ENCODE measurements at regions not wholly inside any gene's neighbourhood (a gene's known extent, or its start where the extent isn't known, plus 50 kb on each side); places are given as distances from the start of the nearest gene placed in this dataset.

DNA sequence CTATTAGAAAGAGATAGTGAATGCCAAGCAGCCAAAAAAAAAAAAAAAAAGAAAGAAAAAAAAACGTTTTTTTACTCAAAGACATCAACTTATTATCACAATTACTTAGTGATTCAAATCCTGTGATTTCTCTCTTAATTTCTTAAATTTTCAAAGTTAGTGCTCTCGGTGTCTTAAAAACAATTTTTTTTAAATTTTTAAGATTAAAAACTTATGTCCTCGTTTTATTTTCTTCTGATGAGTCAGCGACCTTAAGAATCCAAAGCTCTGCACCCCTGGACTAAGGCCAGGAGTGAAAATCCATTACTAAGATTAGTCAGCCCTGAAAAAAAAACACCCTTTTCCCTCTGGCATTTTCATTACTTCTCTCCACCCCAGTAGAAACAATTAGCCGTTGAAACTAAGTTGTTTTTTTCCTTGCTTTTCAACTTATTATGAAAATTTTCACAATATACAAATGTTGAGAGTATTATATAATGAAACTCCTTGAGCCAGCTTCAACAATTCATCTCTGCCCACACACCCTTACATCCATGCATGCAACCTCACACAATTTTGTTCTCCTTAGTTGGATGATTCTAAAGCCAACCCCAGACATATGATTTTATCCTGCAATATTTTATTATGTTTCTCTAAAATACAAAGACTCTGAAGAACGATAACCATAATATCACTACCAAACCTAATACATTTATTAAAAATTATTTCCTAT, 85.6 kb upstream of the CARMIL1 start:
- Histone ChIP-seq H3F3A (ENCODE audit: low read depth) (no peaks in the 10 kb centered on the region), H3K4me1 (ENCODE audit: insufficient read depth, low read length, poor library complexity, severe bottlenecking) (no peaks in the 10 kb centered on the region), H4K20me1 (ENCODE audit: insufficient read depth, low read length, poor library complexity, severe bottlenecking) (no peaks in the 10 kb centered on the region), H3K9me3 (ENCODE audit: insufficient read depth, low read depth, low read length) (no peaks in the 10 kb centered on the region), H3K9ac (ENCODE audit: low read depth, low read length, poor library complexity, severe bottlenecking) (no peak overlapping the region), H3K4me3 (ENCODE audit: low read length, poor library complexity, severe bottlenecking) (no peak overlapping the region), H2AFZ (ENCODE audit: low read length) (no peak overlapping the region), H3K4me2 (ENCODE audit: low read depth, low read length, poor library complexity, severe bottlenecking) (no peak overlapping the region), H3K27me3 (ENCODE audit: insufficient read depth, low read length, poor library complexity, severe bottlenecking) (no peaks in the 10 kb centered on the region), H3K9me2 (replicated peaks; ENCODE audit: low read depth, low read length) (no peaks in the 10 kb centered on the region), H3K79me2 (ENCODE audit: insufficient read depth, low read length) (no peaks in the 10 kb centered on the region), H3K36me3 (ENCODE audit: insufficient read depth, low read length) (no peaks in the 10 kb centered on the region)
- no peak for TF ChIP-seq EZH2phosphoT487 (IDR thresholded peaks at IDR 0.05; ENCODE audit: borderline replicate concordance)
- TF ChIP-seq, protein P1, sequence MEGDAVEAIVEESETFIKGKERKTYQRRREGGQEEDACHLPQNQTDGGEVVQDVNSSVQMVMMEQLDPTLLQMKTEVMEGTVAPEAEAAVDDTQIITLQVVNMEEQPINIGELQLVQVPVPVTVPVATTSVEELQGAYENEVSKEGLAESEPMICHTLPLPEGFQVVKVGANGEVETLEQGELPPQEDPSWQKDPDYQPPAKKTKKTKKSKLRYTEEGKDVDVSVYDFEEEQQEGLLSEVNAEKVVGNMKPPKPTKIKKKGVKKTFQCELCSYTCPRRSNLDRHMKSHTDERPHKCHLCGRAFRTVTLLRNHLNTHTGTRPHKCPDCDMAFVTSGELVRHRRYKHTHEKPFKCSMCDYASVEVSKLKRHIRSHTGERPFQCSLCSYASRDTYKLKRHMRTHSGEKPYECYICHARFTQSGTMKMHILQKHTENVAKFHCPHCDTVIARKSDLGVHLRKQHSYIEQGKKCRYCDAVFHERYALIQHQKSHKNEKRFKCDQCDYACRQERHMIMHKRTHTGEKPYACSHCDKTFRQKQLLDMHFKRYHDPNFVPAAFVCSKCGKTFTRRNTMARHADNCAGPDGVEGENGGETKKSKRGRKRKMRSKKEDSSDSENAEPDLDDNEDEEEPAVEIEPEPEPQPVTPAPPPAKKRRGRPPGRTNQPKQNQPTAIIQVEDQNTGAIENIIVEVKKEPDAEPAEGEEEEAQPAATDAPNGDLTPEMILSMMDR (conservative IDR thresholded peaks at IDR 0.05; ENCODE audit: low read length): no peak

DNA sequence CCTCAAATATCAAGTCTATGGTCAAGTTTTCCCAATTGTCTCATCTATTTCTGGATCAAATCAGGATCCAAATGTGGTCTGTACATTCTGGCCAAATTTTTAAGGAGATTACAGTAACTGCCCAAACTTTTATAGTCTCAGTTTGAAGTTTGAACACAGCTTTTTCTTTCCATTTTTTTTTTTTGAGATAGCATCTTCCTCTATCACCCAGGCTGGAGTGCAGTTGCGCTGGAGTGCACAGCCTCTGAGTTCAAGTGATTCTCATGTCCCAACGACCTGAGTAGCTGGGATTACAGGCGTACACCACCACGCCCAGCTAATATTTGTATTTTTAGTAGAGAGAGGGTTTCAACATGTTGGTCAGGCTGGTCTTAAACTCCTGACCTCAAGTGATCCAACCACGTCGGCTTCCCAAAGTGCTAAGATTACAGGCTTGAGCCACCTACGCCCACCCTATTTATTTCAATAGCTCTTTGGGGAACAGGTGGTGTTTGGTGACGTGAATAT, 84.9 kb upstream of the CARMIL1 start:
- Histone ChIP-seq H2AFZ (ENCODE audit: low read length) (no peak overlapping the region), H4K20me1 (ENCODE audit: insufficient read depth, low read length, poor library complexity, severe bottlenecking) (no peaks in the 10 kb centered on the region), H3K36me3 (ENCODE audit: insufficient read depth, low read length) (no peaks in the 10 kb centered on the region), H3F3A (ENCODE audit: low read depth) (no peaks in the 10 kb centered on the region), H3K9me3 (ENCODE audit: insufficient read depth, low read depth, low read length) (no peaks in the 10 kb centered on the region), H3K4me2 (ENCODE audit: low read depth, low read length, poor library complexity, severe bottlenecking) (no peak overlapping the region), H3K4me1 (ENCODE audit: insufficient read depth, low read length, poor library complexity, severe bottlenecking) (no peaks in the 10 kb centered on the region), H3K9ac (ENCODE audit: low read depth, low read length, poor library complexity, severe bottlenecking) (no peak overlapping the region), H3K9me2 (replicated peaks; ENCODE audit: low read depth, low read length) (no peaks in the 10 kb centered on the region), H3K79me2 (ENCODE audit: insufficient read depth, low read length) (no peaks in the 10 kb centered on the region), H3K4me3 (ENCODE audit: low read length, poor library complexity, severe bottlenecking) (no peak overlapping the region), H3K27me3 (ENCODE audit: insufficient read depth, low read length, poor library complexity, severe bottlenecking) (no peaks in the 10 kb centered on the region)
- TF ChIP-seq, protein P1 (conservative IDR thresholded peaks at IDR 0.05; ENCODE audit: low read length): no peak
- no peak for TF ChIP-seq EZH2phosphoT487 (IDR thresholded peaks at IDR 0.05; ENCODE audit: borderline replicate concordance)

DNA sequence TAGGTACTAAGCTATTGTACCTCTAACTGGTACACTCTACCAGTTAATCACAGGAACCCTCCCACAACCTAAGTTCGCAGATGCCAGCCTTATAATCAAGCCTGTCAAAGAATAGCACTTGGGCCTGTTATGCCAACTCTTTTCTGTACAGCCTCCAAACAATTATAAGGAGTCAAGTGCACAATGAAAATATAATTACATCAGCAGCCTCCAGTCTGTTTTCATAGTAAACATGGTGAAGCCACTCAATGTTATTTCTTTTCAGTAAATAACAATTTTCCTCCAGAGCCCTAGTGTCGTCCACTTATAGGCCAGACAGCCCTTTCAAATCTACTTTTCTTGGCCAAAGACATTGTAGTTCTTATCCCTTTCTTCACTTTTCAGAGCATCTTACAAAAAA, 82.7 kb upstream of the CARMIL1 start:
- Histone ChIP-seq H3K9ac (ENCODE audit: low read depth, low read length, poor library complexity, severe bottlenecking) (no peak overlapping the region), H2AFZ (ENCODE audit: low read length) (no peak overlapping the region), H3K4me2 (ENCODE audit: low read depth, low read length, poor library complexity, severe bottlenecking) (no peak overlapping the region), H3K36me3 (ENCODE audit: insufficient read depth, low read length) (no peaks in the 10 kb centered on the region), H3K4me3 (ENCODE audit: low read length, poor library complexity, severe bottlenecking) (no peak overlapping the region), H3K27me3 (ENCODE audit: insufficient read depth, low read length, poor library complexity, severe bottlenecking) (no peaks in the 10 kb centered on the region), H3K9me3 (ENCODE audit: insufficient read depth, low read depth, low read length) (no peaks in the 10 kb centered on the region), H4K20me1 (ENCODE audit: insufficient read depth, low read length, poor library complexity, severe bottlenecking) (no peaks in the 10 kb centered on the region), H3F3A (ENCODE audit: low read depth) (no peaks in the 10 kb centered on the region), H3K79me2 (ENCODE audit: insufficient read depth, low read length) (no peaks in the 10 kb centered on the region), H3K4me1 (ENCODE audit: insufficient read depth, low read length, poor library complexity, severe bottlenecking) (no peaks in the 10 kb centered on the region), H3K9me2 (replicated peaks; ENCODE audit: low read depth, low read length) (no peaks in the 10 kb centered on the region)
- no peak for TF ChIP-seq EZH2phosphoT487 (IDR thresholded peaks at IDR 0.05; ENCODE audit: borderline replicate concordance)

DNA sequence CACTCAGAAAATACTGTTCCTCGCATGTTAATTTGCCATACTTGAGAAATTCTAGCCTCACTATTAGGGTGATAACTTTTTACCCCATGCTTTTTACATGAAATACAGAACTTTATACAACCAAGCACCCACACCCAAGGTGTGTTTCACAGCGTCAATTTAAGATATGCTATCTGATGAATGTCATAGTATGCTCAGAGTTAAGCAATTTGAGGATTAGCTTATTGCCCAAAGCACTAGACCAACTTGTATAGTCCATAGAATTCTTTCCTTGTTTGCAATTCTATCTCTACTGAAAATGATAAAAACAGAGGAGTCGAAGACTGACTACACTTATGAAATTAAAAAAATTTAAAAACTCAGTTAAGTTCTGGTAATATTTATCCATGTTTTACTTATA, 82.1 kb upstream of the CARMIL1 start:
- Histone ChIP-seq H3K4me2 (ENCODE audit: low read depth, low read length, poor library complexity, severe bottlenecking) (no peak overlapping the region), H3K9me2 (replicated peaks; ENCODE audit: low read depth, low read length) (no peaks in the 10 kb centered on the region), H3K9me3 (ENCODE audit: insufficient read depth, low read depth, low read length) (no peaks in the 10 kb centered on the region), H3K79me2 (ENCODE audit: insufficient read depth, low read length) (no peaks in the 10 kb centered on the region), H3K27me3 (ENCODE audit: insufficient read depth, low read length, poor library complexity, severe bottlenecking) (no peaks in the 10 kb centered on the region), H3F3A (ENCODE audit: low read depth) (no peaks in the 10 kb centered on the region), H3K9ac (ENCODE audit: low read depth, low read length, poor library complexity, severe bottlenecking) (no peak overlapping the region), H2AFZ (ENCODE audit: low read length) (no peak overlapping the region), H3K36me3 (ENCODE audit: insufficient read depth, low read length) (no peaks in the 10 kb centered on the region), H3K4me3 (ENCODE audit: low read length, poor library complexity, severe bottlenecking) (no peak overlapping the region), H4K20me1 (ENCODE audit: insufficient read depth, low read length, poor library complexity, severe bottlenecking) (no peaks in the 10 kb centered on the region), H3K4me1 (ENCODE audit: insufficient read depth, low read length, poor library complexity, severe bottlenecking) (no peaks in the 10 kb centered on the region)
- TF ChIP-seq, protein P1 (conservative IDR thresholded peaks at IDR 0.05; ENCODE audit: low read length): no peak

Measured in Loucy (cell line).